SK-N-SH treated with all-trans-retinoic acid at 6 μM for 48 hours (cell line): ENCODE measurements at regions not wholly inside any gene's neighbourhood (a gene's known extent, or its start where the extent isn't known, plus 50 kb on each side); places are given as distances from the start of the nearest gene placed in this dataset.

Source experiments
- ATAC-seq: fragments of 200-7000 bp; cut with Tn5 transposase; 3 replicates; pipeline ENCODE4 v1.9.1; 2020; ENCODE audit warnings: mild to moderate bottlenecking, moderate library complexity
- ARNTL ChIP-seq: fragments of 450-650 bp; formaldehyde crosslinking; IDR thresholded peaks from 2 replicates; pipeline ENCODE4 v1.5.0; 2020; ENCODE audit warnings: low read depth, mild to moderate bottlenecking, moderate library complexity, borderline replicate concordance
- BACH2 ChIP-seq: fragments of 250-450 bp; sonication (Bioruptor Pico); IDR thresholded peaks from 2 replicates; pipeline ENCODE4 v1.9.0; 2021; ENCODE audit warnings: mild to moderate bottlenecking, borderline replicate concordance
- CREB5 ChIP-seq: fragments of 250-450 bp; sonication (Bioruptor Pico); IDR thresholded peaks from 2 replicates; pipeline ENCODE4 v1.5.1; 2020; ENCODE audit warnings: low read depth, mild to moderate bottlenecking, moderate library complexity
- CSRNP3 ChIP-seq: fragments of 250-450 bp; sonication (Bioruptor Pico); IDR thresholded peaks from 2 replicates; pipeline ENCODE4 v1.5.1; 2021; ENCODE audit warnings: mild to moderate bottlenecking, moderate library complexity
- ESRRG ChIP-seq: fragments of 250-450 bp; sonication (Bioruptor Pico); IDR thresholded peaks from 2 replicates; pipeline ENCODE4 v1.6.1; 2021; ENCODE audit warnings: mild to moderate bottlenecking
- GLIS3 ChIP-seq: fragments of 250-450 bp; sonication (Bioruptor Pico); IDR thresholded peaks from 2 replicates; pipeline ENCODE4 v1.5.0; 2020; ENCODE audit warnings: mild to moderate bottlenecking, moderate library complexity
- ISL1 ChIP-seq: fragments of 250-450 bp; sonication (Bioruptor Pico); IDR thresholded peaks from 2 replicates; pipeline ENCODE4 v2.1.2; 2022; ENCODE audit warnings: mild to moderate bottlenecking, moderate library complexity
- OSR1 ChIP-seq: fragments of 250-450 bp; sonication (Bioruptor Pico); IDR thresholded peaks from 2 replicates; pipeline ENCODE4 v1.8.0; 2022; ENCODE audit warnings: moderate library complexity, mild to moderate bottlenecking, inconsistent platforms
- PATZ1 ChIP-seq: fragments of 250-450 bp; sonication (Bioruptor Pico); IDR thresholded peaks from 2 replicates; pipeline ENCODE4 v1.8.0; 2020; ENCODE audit warnings: mild to moderate bottlenecking, moderate library complexity, borderline replicate concordance
- POU6F1 ChIP-seq: fragments of 250-450 bp; sonication (Bioruptor Pico); IDR thresholded peaks from 2 replicates; pipeline ENCODE4 v1.8.0; 2021; ENCODE audit warnings: low read depth, mild to moderate bottlenecking, moderate library complexity, borderline replicate concordance
- PPARA ChIP-seq: fragments of 250-450 bp; sonication (Bioruptor Pico); IDR thresholded peaks from 2 replicates; pipeline ENCODE4 v1.5.0; 2020; ENCODE audit warnings: mild to moderate bottlenecking, borderline replicate concordance
- RARB ChIP-seq: fragments of 250-450 bp; sonication (Bioruptor Pico); IDR thresholded peaks from 2 replicates; pipeline ENCODE4 v1.8.0; 2021; ENCODE audit warnings: mild to moderate bottlenecking, moderate library complexity
- SNAI2 ChIP-seq: fragments of 250-450 bp; sonication (Bioruptor Pico); IDR thresholded peaks from 2 replicates; pipeline ENCODE4 v1.5.0; 2020; ENCODE audit warnings: mild to moderate bottlenecking, moderate library complexity
- TCF4 ChIP-seq: fragments of 250-450 bp; sonication (Bioruptor Pico); IDR thresholded peaks from 2 replicates; pipeline ENCODE4 v1.8.0; 2021; ENCODE audit warnings: mild to moderate bottlenecking, moderate library complexity, borderline replicate concordance
- TOX ChIP-seq: fragments of 250-450 bp; sonication (Bioruptor Pico); IDR thresholded peaks from 2 replicates; pipeline ENCODE4 v1.8.0; 2021; ENCODE audit warnings: mild to moderate bottlenecking, moderate library complexity, borderline replicate concordance
- TSHZ2 ChIP-seq: fragments of 250-450 bp; sonication (Bioruptor Pico); IDR thresholded peaks from 2 replicates; pipeline ENCODE4 v1.5.0; 2020; ENCODE audit warnings: mild to moderate bottlenecking, moderate library complexity
- ZC3H10 ChIP-seq: fragments of 250-450 bp; sonication (Bioruptor Pico); IDR thresholded peaks from 2 replicates; pipeline ENCODE4 v1.5.1; 2021; ENCODE audit warnings: mild to moderate bottlenecking, moderate library complexity
- ZFP30 ChIP-seq: fragments of 450-650 bp; formaldehyde crosslinking; IDR thresholded peaks from 2 replicates; pipeline ENCODE4 v1.5.0; 2022; ENCODE audit warnings: mild to moderate bottlenecking, moderate library complexity
- ZNF565 ChIP-seq: fragments of 450-650 bp; formaldehyde crosslinking; conservative IDR thresholded peaks from 2 replicates; pipeline ENCODE4 v1.5.0; 2020; ENCODE audit warnings: low read depth, mild to moderate bottlenecking, moderate library complexity
- ZNF70 ChIP-seq: fragments of 450-650 bp; formaldehyde crosslinking; IDR thresholded peaks from 2 replicates; pipeline ENCODE4 v1.5.0; 2020; ENCODE audit warnings: mild to moderate bottlenecking, moderate library complexity
- ZNF8 ChIP-seq: fragments of 450-650 bp; formaldehyde crosslinking; IDR thresholded peaks from 2 replicates; pipeline ENCODE4 v1.5.0; 2020; ENCODE audit warnings: mild to moderate bottlenecking, moderate library complexity

GRCh38 chr3:72391659-72392058, 456.6 kb downstream of the SHQ1 start:
- no peak for ATAC-seq
- no peak for TF ChIP-seq ZNF565 (CRISPR knock-in tag)
- TF ChIP-seq CREB5 (CRISPR knock-in tag) = no peak
- no peak for TF ChIP-seq RARB (CRISPR knock-in tag)
- TF ChIP-seq OSR1 (CRISPR knock-in tag) = no peak
- TF ChIP-seq ARNTL (CRISPR knock-in tag) = no peak
- no peak for TF ChIP-seq SNAI2
- TF ChIP-seq, all 23 proteins: peak for 0

GRCh38 chr3:72390841-72391240, 457.4 kb downstream of the SHQ1 start:
- ATAC-seq = no peak; the same call in 2 of the 3 replicates
- no peak for TF ChIP-seq CREB5 (CRISPR knock-in tag)
- TF ChIP-seq, all 23 proteins: peak for 0

- ATAC-seq = no peak
- TF ChIP-seq ISL1 (no peak), OSR1 (CRISPR knock-in tag) (no peak), GLIS3 (no peak), ZNF70 (no peak), ZNF565 (CRISPR knock-in tag) (no peak), POU6F1 (CRISPR knock-in tag) (no peak), PATZ1 (CRISPR knock-in tag) (no peak), SNAI2 (no peak), ZFP30 (CRISPR knock-in tag) (no peak), ARNTL (CRISPR knock-in tag) (no peak), TCF4 (CRISPR knock-in tag) (no peak), ZC3H10 (CRISPR knock-in tag) (no peak), ESRRG (no peak), TOX (CRISPR knock-in tag) (no peak), ZNF8 (CRISPR knock-in tag) (no peak), BACH2 (CRISPR knock-in tag) (no peak), TSHZ2 (CRISPR knock-in tag) (no peak)
These were observed 459.6 kb downstream of the SHQ1 start for GRCh38 chr3:72388644-72389043.

- TF ChIP-seq CSRNP3 (CRISPR knock-in tag) = no peak
- TF ChIP-seq OSR1 (CRISPR knock-in tag) = no peak
- TF ChIP-seq SNAI2 = no peak
- TF ChIP-seq BACH2 (CRISPR knock-in tag) = no peak
- no peak for TF ChIP-seq CREB5 (CRISPR knock-in tag)
- TF ChIP-seq PPARA (CRISPR knock-in tag) = no peak
- TF ChIP-seq GLIS3 = no peak
- no peak for ATAC-seq
These were observed 460.1 kb downstream of the SHQ1 start for GRCh38 chr3:72388117-72388516.
